ENCODE measurements at regions not wholly inside any gene's neighbourhood (a gene's known extent, or its start where the extent isn't known, plus 50 kb on each side); places are given as distances from the start of the nearest gene placed in this dataset.

DNA sequence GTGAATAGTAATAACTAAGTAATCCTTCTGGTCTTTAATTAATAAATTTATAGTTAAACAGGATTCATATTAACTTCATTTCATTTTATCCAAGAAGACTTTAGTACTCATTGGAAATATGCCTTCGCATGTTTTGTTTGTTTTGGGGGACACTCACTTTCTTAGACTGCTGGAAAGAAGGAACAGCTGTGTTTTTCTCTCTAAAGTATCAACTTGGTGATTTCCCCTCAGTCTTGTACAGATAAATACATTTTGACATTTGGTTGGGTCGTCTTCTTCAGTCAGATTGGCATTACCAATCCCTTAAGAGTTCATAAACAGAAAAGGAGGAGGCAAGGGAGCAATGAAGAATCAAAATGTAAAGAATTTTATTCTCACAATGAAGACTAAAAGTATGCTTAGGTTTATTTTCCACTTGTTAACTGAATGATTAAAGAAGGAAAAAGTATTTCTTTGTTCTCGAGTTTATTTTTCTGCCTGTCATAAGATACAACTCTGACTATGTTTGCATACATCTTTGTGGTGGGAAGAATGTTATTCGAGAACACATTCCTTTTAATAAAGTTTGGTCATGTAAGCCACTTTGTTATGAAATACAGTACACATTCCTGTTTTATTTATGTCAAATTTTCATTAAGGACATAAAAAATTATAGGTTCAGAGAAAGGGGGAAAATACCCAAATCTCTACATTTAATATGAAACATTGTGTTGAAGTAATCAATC is 140.2 kb downstream of the GMNC start:
- Histone ChIP-seq H3K79me2 (ENCODE audit: control insufficient read depth, insufficient read depth, low read length) (no peaks in the 10 kb centered on the region), H2AFZ (ENCODE audit: low read depth, low read length) (no peak overlapping the region), H3K9me3 (replicated peaks; ENCODE audit: control insufficient read depth, insufficient read depth, low read length) (no peaks in the 10 kb centered on the region), H4K20me1 (replicated peaks; ENCODE audit: control insufficient read depth, extremely low read depth, insufficient read depth, low read length) (no peaks in the 10 kb centered on the region), H3K4me1 (ENCODE audit: control insufficient read depth, extremely low read depth, insufficient read depth, low read length) (no peaks in the 10 kb centered on the region), H3K9ac (replicated peaks; ENCODE audit: extremely low read depth, insufficient read depth, low read length) (no peak overlapping the region), H3K27me3 (ENCODE audit: control insufficient read depth in 2 of 2, insufficient read depth in 2 of 2, low read length in 2 of 2) (no peaks in the 10 kb centered on the region), H3K36me3 (ENCODE audit: control insufficient read depth in 2 of 2, extremely low read depth in 1 of 2, insufficient read depth in 2 of 2, low read length in 2 of 2) (no peaks in the 10 kb centered on the region), H3K27ac (ENCODE audit: insufficient read depth, low read depth, low read length) (no peak overlapping the region), H3K4me2 (ENCODE audit: insufficient read depth, low read length) (no peak overlapping the region), H3K4me3 (replicated peaks in 1 of 3; ENCODE audit: insufficient read depth in 1 of 3, low read depth in 1 of 3, low read length in 3 of 3) (no peak overlapping the region), H3K9me1 (replicated peaks; ENCODE audit: control insufficient read depth, extremely low read depth, insufficient read depth, low read length) (no peaks in the 10 kb centered on the region)
- ChIA-PET POLR2A (no interaction called here), CTCF (no interaction called here)
- intact Hi-C loops (cut with micrococcal nuclease) (no loop called here), dilution Hi-C loops (cut with MboI; ENCODE audit: extremely low pct_ligation_motif_present, low sequenced_read_pairs) (no loop called here)
- TF ChIP-seq EZH2 (IDR thresholded peaks at IDR 0.05; ENCODE audit: borderline replicate concordance, low read depth, low read length, severe bottlenecking), result no peak
- no peak for TF ChIP-seq MYC (IDR thresholded peaks at IDR 0.05; ENCODE audit: low read depth, low read length)
- no peak for TF ChIP-seq POLR2AphosphoS5 (IDR thresholded peaks at IDR 0.05; ENCODE audit: insufficient read depth, low read depth, low read length)
- TF ChIP-seq POLR2A (IDR thresholded peaks at IDR 0.05; ENCODE audit: low read depth, low read length), result no peak
- TF ChIP-seq FOS (IDR thresholded peaks at IDR 0.05; ENCODE audit: borderline replicate concordance, insufficient read depth, low read length), result no peak
- TF ChIP-seq CTCF (IDR thresholded peaks at IDR 0.05; ENCODE audit: extremely low read depth in 1 of 2, insufficient read depth in 1 of 2, low read depth in 1 of 2, low read length in 2 of 2), result no peak
- TF ChIP-seq, protein P1, sequence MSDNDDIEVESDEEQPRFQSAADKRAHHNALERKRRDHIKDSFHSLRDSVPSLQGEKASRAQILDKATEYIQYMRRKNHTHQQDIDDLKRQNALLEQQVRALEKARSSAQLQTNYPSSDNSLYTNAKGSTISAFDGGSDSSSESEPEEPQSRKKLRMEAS (IDR thresholded peaks at IDR 0.05; ENCODE audit: insufficient read depth, insufficient read length), result no peak
- TF ChIP-seq GATA2 (IDR thresholded peaks at IDR 0.05; ENCODE audit: insufficient read depth, insufficient read length, low read depth, low read length), result no peak
- TF ChIP-seq JUN (IDR thresholded peaks at IDR 0.05; ENCODE audit: borderline replicate concordance, insufficient read depth, insufficient read length, low read depth), result no peak
- no peak for FAIRE-seq
- DNase-seq (ENCODE audit: low read depth, low spot score), result no peak
- BruUV-seq (replicated peaks), result no TSS peak
